B cell (primary cell): ENCODE measurements at regions not wholly inside any gene's neighbourhood (a gene's known extent, or its start where the extent isn't known, plus 50 kb on each side); places are given as distances from the start of the nearest gene placed in this dataset.

Experiments used
- ATAC-seq: fragments of 200-7000 bp; cut with Tn5 transposase; one replicate; pipeline ENCODE4 v1.10.0; 2021; ENCODE audit warnings: low read depth, mild to moderate bottlenecking, moderate number of reproducible peaks, moderate library complexity
- CTCF ChIA-PET: fragments of 350-600 bp; sonication (Branson Sonifier 250); formaldehyde crosslinking; loops from one replicate; lab custom pipeline; 2021; ENCODE audit warnings: antibody characterized with exemption, inconsistent platforms; lab: Charles Lee
- POLR2A ChIA-PET: fragments of 350-600 bp; sonication (Branson Sonifier 250); formaldehyde crosslinking; loops from one replicate; lab custom pipeline; 2021; ENCODE audit warnings: antibody characterized with exemption; lab: Charles Lee
- DNase-seq: peaks from one replicate; pipeline ENCODE4 v3.0.0; 2013
- H2AFZ ChIP-seq: 2 replicates; pipeline ENCODE4 v1.6.1; 2012; ENCODE audit warnings: mild to moderate bottlenecking, low read depth, low read length; ENCODE audit not compliant: insufficient read depth, poor library complexity, severe bottlenecking
- H3K27ac ChIP-seq, 2 donors: 1 replicate in 1 of 2; 2 replicates in 1 of 2; pipeline ENCODE4 v1.5.1; 2012 to 2013; ENCODE audit warnings: low read length in 2 of 2, mild to moderate bottlenecking in 2 of 2, moderate library complexity in 1 of 2
- H3K27me3 ChIP-seq, 4 experiments: fragments of 200-600 bp in 1 of 4; sonication (generic) in 1 of 4; replicated peaks in 1 of 4; 1 replicate in 2 of 4; 2 replicates in 2 of 4; pipeline versions ENCODE4 v1.6.1 to v1.7.0; 2013 to 2016; ENCODE audit warnings: low read length in 3 of 4, mild to moderate bottlenecking in 2 of 4, mixed read lengths in 1 of 4, moderate library complexity in 1 of 4; ENCODE audit not compliant: insufficient read depth in 4 of 4, control insufficient read depth in 3 of 4; ENCODE audit errors: control extremely low read depth in 1 of 4
- H3K36me3 ChIP-seq, 2 experiments: replicated peaks in 1 of 2; 1 replicate in 1 of 2; 2 replicates in 1 of 2; pipeline versions ENCODE4 v1.6.1 to v1.7.1; 2013; ENCODE audit warnings: low read length in 1 of 2; ENCODE audit not compliant: insufficient read depth in 2 of 2, control insufficient read depth in 1 of 2; ENCODE audit errors: control extremely low read depth in 1 of 2, extremely low read depth in 1 of 2
- H3K4me1 ChIP-seq, 2 donors: fragments of 200-600 bp in 1 of 2; sonication (generic) in 1 of 2; 1 replicate in 1 of 2; 2 replicates in 1 of 2; pipeline versions ENCODE4 v1.5.1 to v1.6.1; 2013 to 2017; ENCODE audit warnings: low read length in 2 of 2; ENCODE audit not compliant: control insufficient read depth in 2 of 2, insufficient read depth in 2 of 2
- H3K4me2 ChIP-seq: replicated peaks from 2 replicates; pipeline ENCODE3; 2012; ENCODE audit warnings: mild to moderate bottlenecking, low read depth, low read length; ENCODE audit not compliant: poor library complexity, severe bottlenecking
- H3K4me3 ChIP-seq, 5 experiments: fragments of 200-600 bp in 1 of 5; sonication (generic) in 1 of 5; 1 replicate in 3 of 5; 2 replicates in 2 of 5; pipeline versions ENCODE4 v1.5.1 to v1.7.0; 2011 to 2016; ENCODE audit warnings: low read length in 4 of 5, mild to moderate bottlenecking in 4 of 5, low read depth in 2 of 5, control low read depth in 1 of 5, moderate library complexity in 1 of 5; ENCODE audit not compliant: insufficient read depth in 1 of 5; ENCODE audit errors: control extremely low read depth in 1 of 5, extremely low read depth in 1 of 5
- H3K79me2 ChIP-seq: fragments of 200-600 bp; sonication (generic); one replicate; pipeline ENCODE4 v1.6.0; 2016; ENCODE audit warnings: low read length; ENCODE audit not compliant: control insufficient read depth, insufficient read depth
- H3K9ac ChIP-seq: fragments of 200-600 bp; sonication (generic); 2 replicates; pipeline ENCODE4 v1.6.1; 2017; ENCODE audit warnings: mild to moderate bottlenecking, low read length, moderate library complexity
- H3K9me3 ChIP-seq, 3 donors: one replicate each; pipeline versions ENCODE4 v1.6.1 to v1.7.1; 2013; ENCODE audit warnings: low read length in 2 of 3; ENCODE audit not compliant: control insufficient read depth in 2 of 3, insufficient read depth in 1 of 3; ENCODE audit errors: control extremely low read depth in 1 of 3
- H4K20me1 ChIP-seq: 2 replicates; pipeline ENCODE4 v1.6.0; 2012; ENCODE audit warnings: mild to moderate bottlenecking, low read length; ENCODE audit not compliant: insufficient read depth, control insufficient read depth, poor library complexity, severe bottlenecking
- H3K27ac Mint-ChIP-seq: one replicate; pipeline ENCODE4 v1.8.0; 2021; ENCODE audit warnings: mixed read lengths
- H3K27me3 Mint-ChIP-seq: one replicate; pipeline ENCODE4 v1.8.0; 2021; ENCODE audit warnings: mixed read lengths
- H3K4me1 Mint-ChIP-seq: one replicate; pipeline ENCODE4 v1.8.0; 2021; ENCODE audit warnings: mixed read lengths
- H3K4me3 Mint-ChIP-seq: one replicate; pipeline ENCODE4 v1.8.0; 2021; ENCODE audit warnings: mixed read lengths
- H3K9me3 Mint-ChIP-seq: one replicate; pipeline ENCODE4 v1.8.0; 2022; ENCODE audit warnings: mixed read lengths; ENCODE audit not compliant: insufficient read depth
- CTCF ChIP-seq: fragments of 200-600 bp; IDR thresholded peaks from one replicate; pipeline ENCODE4 v1.8.0; 2022; ENCODE audit warnings: antibody characterized with exemption, mild to moderate bottlenecking
- EZH2 ChIP-seq: IDR thresholded peaks from 2 replicates; pipeline ENCODE4 v1.6.1; 2012; ENCODE audit warnings: borderline replicate concordance, low read depth, mild to moderate bottlenecking, moderate library complexity, low read length; ENCODE audit not compliant: insufficient read depth, poor library complexity, severe bottlenecking
- WGBS: methylation state at CpG from one replicate; pipeline ENCODE4 v1.1.5; 2013; ENCODE audit warnings: missing lambda C conversion rate; ENCODE audit not compliant: insufficient coverage; 5-methylcytosine and 5-hydroxymethylcytosine counted together
- intact Hi-C: fragments of 100-400 bp; cut with micrococcal nuclease; formaldehyde crosslinking; loops from one replicate; pipeline ENCODE4 v1.10.0; 2022

GRCh38 chr13:89205856-89206520, 1534.8 kb downstream of the SLITRK5 start:
- H3K9ac ChIP-seq, result no peak overlapping the region
- no peak overlapping the region for H3K27ac ChIP-seq
- H3K9me3 ChIP-seq, result no peaks in the 10 kb centered on the region
- no peaks in the 10 kb centered on the region for H3K4me1 ChIP-seq
- Mint-ChIP-seq H3K27me3 (no peaks in the 10 kb centered on the region), H3K9me3 (peaks cover 4% of the 10 kb centered on the region), H3K27ac (no peak overlapping the region), H3K4me3 (no peak overlapping the region), H3K4me1 (no peaks in the 10 kb centered on the region)
- no peaks in the 10 kb centered on the region for H4K20me1 ChIP-seq
- no peak overlapping the region for H3K4me3 ChIP-seq
- ChIA-PET POLR2A (no interaction called here), CTCF (no interaction called here)
- no peak for DNase-seq
- no CpG with 5 or more reads among the region's 3 CpGs for WGBS
- no peak overlapping the region for H3K4me2 ChIP-seq
- no peak for ATAC-seq
- no peaks in the 10 kb centered on the region for H3K36me3 ChIP-seq
- H3K27me3 ChIP-seq, result no peaks in the 10 kb centered on the region
- intact Hi-C loops, result no loop called here
- no peak for TF ChIP-seq CTCF
- TF ChIP-seq EZH2, result no peak
- H3K79me2 ChIP-seq, result no peaks in the 10 kb centered on the region
- no peak overlapping the region for H2AFZ ChIP-seq

DNA sequence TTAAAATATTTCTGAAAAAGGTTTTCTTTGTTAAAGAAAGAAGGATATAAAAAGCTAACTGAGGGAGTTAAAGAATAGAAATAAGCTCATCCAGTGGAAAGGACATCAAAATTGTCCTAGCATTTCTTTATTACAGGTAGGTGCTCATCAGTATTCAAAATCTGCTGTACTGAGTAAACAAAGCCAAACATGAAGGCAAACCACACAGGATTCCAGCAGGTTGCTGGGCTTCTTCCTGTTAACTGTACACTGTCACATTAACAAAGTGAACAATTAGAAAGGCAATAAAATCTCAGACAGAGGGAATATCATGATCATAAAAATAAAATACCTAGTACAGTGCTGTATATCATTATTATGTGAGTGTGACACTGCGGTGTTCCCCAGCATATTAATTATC, 1541.0 kb downstream of the SLITRK5 start:
- no peaks in the 10 kb centered on the region for H4K20me1 ChIP-seq
- H3K9me3 ChIP-seq, result peaks cover 0 to 8% (median 0%) of the 10 kb centered on the region in 3 donors
- no peak for ATAC-seq
- no peak overlapping the region for H3K4me2 ChIP-seq
- ChIA-PET POLR2A (no interaction called here), CTCF (no interaction called here)
- no peak overlapping the region for H3K27ac Mint-ChIP-seq
- H3K27ac ChIP-seq, result no peak overlapping the region
- no peak overlapping the region for H2AFZ ChIP-seq
- H3K4me3 Mint-ChIP-seq, result no peak overlapping the region
- no peak overlapping the region for H3K9ac ChIP-seq
- H3K79me2 ChIP-seq, result no peaks in the 10 kb centered on the region
- H3K4me1 Mint-ChIP-seq, result no peaks in the 10 kb centered on the region
- DNase-seq, result no peak
- H3K36me3 ChIP-seq, result no peaks in the 10 kb centered on the region
- TF ChIP-seq EZH2, result no peak
- no peak for TF ChIP-seq CTCF
- H3K9me3 Mint-ChIP-seq, result peaks cover 3% of the 10 kb centered on the region
- H3K4me3 ChIP-seq, result no peak overlapping the region
- no peaks in the 10 kb centered on the region for H3K27me3 Mint-ChIP-seq
- no peaks in the 10 kb centered on the region for H3K4me1 ChIP-seq
- intact Hi-C loops, result no loop called here
- WGBS, result no CpG with 5 or more reads among the region's 1 CpG
- H3K27me3 ChIP-seq, result no peaks in the 10 kb centered on the region
